B cell (primary cell): ENCODE measurements at regions not wholly inside any gene's neighbourhood (a gene's known extent, or its start where the extent isn't known, plus 50 kb on each side); places are given as distances from the start of the nearest gene placed in this dataset.

ENCODE experiments used
- CTCF ChIP-seq: fragments of 200-600 bp; IDR thresholded peaks from one replicate; pipeline ENCODE4 v1.8.0; 2022; ENCODE audit warnings: antibody characterized with exemption, mild to moderate bottlenecking
- EZH2 ChIP-seq: IDR thresholded peaks from 2 replicates; pipeline ENCODE4 v1.6.1; 2012; ENCODE audit warnings: borderline replicate concordance, low read depth, mild to moderate bottlenecking, moderate library complexity, low read length; ENCODE audit not compliant: insufficient read depth, poor library complexity, severe bottlenecking

GRCh38 chr10:118820326-118821116 lies 65.8 kb upstream of the CACUL1 start:
- TF ChIP-seq CTCF (no peak), EZH2 (no peak)
